DMS53 (cell line): ENCODE measurements at regions not wholly inside any gene's neighbourhood (a gene's known extent, or its start where the extent isn't known, plus 50 kb on each side); places are given as distances from the start of the nearest gene placed in this dataset.

Experiments used
- DNase-seq: peaks from one replicate; lab custom pipeline; 2025; lab: John Stamatoyannopoulos, UW

- no peak for DNase-seq
Observed at GRCh38 chr7:131265227-131265626, 62.4 kb upstream of the MKLN1 start.

GRCh38 chr7:131267631-131268030 is 60.0 kb upstream of the MKLN1 start:
- DNase-seq = no peak

GRCh38 chr7:131268906-131269305 is 58.8 kb upstream of the MKLN1 start:
- DNase-seq = no peak

GRCh38 chr7:131272086-131272485 is 55.6 kb upstream of the MKLN1 start:
- DNase-seq = no peak

- no peak for DNase-seq
Observed at GRCh38 chr7:131274986-131275385, 52.7 kb upstream of the MKLN1 start.

- no peak for DNase-seq
Observed at GRCh38 chr7:131276190-131276589, 51.5 kb upstream of the MKLN1 start.

GRCh38 chr7:131276748-131277147 is 50.9 kb upstream of the MKLN1 start:
- no peak for DNase-seq
